Suprapubic skin (tissue), 3 donors: ENCODE measurements at regions not wholly inside any gene's neighbourhood (a gene's known extent, or its start where the extent isn't known, plus 50 kb on each side); places are given as distances from the start of the nearest gene placed in this dataset.

ENCODE experiments used
- CTCF ChIP-seq, 2 donors: fragments of 200-600 bp in 1 of 2; fragments of 450-650 bp in 1 of 2; sonication (generic) in 1 of 2; IDR thresholded peaks; one replicate each; pipeline ENCODE4 v1.5.1; 2016 to 2019; ENCODE audit warnings: antibody characterized with exemption in 2 of 2, mild to moderate bottlenecking in 1 of 2, moderate library complexity in 1 of 2
- POLR2A ChIP-seq, 2 donors: fragments of 450-650 bp; IDR thresholded peaks; one replicate each; pipeline ENCODE4 v1.6.1; 2017; ENCODE audit warnings: antibody characterized with exemption in 2 of 2, mild to moderate bottlenecking in 2 of 2, moderate library complexity in 2 of 2

DNA sequence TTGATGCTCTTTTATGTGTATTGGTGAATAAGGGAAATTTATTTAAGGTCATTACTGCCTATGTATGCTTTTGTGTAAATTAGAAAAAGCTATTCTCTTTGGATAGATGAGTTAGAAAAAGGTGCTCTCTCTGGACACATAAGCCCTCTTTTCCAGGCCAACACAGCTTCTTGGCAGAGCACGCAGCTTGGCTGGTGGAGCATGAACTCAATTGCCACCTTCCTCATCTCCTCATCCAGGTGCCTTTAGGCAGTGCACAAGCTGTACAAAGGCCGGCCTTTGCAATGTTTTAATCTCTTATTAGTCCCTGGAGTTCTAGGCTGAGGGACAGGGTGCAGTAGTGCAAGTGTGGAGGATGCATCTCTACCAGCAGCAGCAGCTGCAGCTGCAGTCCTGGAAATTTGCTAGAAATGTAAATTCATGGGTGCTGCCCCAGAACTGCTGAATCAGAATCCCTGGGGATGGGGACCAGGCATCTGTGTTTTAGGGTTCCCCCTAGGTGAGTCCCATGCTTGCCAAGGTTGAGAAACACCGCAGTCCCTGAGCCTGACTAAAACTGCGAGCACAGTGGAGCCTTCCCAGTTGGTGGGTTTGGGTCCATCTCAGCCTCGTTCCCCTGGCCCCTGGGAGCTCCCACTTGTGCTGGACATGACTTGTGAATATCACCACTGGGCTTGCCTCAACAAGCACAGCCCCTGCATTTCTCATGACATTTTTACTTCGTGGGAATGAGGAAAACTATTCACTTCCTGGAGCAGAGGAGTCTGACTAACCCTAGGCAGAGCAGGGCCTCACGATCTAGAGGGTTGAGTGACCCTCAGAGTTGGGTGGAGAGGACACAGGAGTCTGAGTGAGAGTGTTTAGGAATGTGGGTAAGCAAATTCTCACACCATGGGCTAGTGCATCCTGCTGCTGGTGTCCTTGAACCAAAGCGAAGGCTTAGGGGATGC, 272.3 kb downstream of the ZSWIM6 start:
- no peak for TF ChIP-seq CTCF (IDR thresholded peaks at IDR 0.05)
- no peak for TF ChIP-seq POLR2A (IDR thresholded peaks at IDR 0.05)
